GM23338 (cell line): ENCODE measurements at regions not wholly inside any gene's neighbourhood (a gene's known extent, or its start where the extent isn't known, plus 50 kb on each side); places are given as distances from the start of the nearest gene placed in this dataset.

Experiments
- ATAC-seq: fragments of 200-7000 bp; cut with Tn5 transposase; 3 replicates; pipeline ENCODE4 v1.9.1; 2020
- DNase-seq: peaks from one replicate; pipeline ENCODE4 v3.0.0-alpha.2; 2015; ENCODE audit warnings: low spot score
- H2AFZ ChIP-seq: fragments of 200-600 bp; sonication (generic); 2 replicates; pipeline ENCODE4 v1.8.0; 2016; ENCODE audit warnings: antibody characterized with exemption, mild to moderate bottlenecking, moderate library complexity
- H3F3A ChIP-seq: fragments of 200-600 bp; sonication (generic); replicated peaks from 2 replicates; pipeline ENCODE4 v1.8.0; 2017; ENCODE audit warnings: antibody characterized with exemption, mixed run types, low read depth
- H3K27ac ChIP-seq: fragments of 200-600 bp; sonication (generic); 2 replicates; pipeline ENCODE4 v1.6.1; 2016; ENCODE audit warnings: low read depth
- H3K27me3 ChIP-seq: fragments of 200-600 bp; sonication (generic); 2 replicates; pipeline ENCODE4 v1.8.0; 2016; ENCODE audit warnings: mild to moderate bottlenecking, mixed run types, moderate library complexity; ENCODE audit not compliant: insufficient read depth
- H3K36me3 ChIP-seq: fragments of 200-600 bp; sonication (generic); 2 replicates; pipeline ENCODE4 v1.8.0; 2016; ENCODE audit warnings: mild to moderate bottlenecking; ENCODE audit not compliant: insufficient read depth
- H3K4me1 ChIP-seq: fragments of 200-600 bp; sonication (generic); 2 replicates; pipeline ENCODE4 v1.8.0; 2016; ENCODE audit warnings: mild to moderate bottlenecking, moderate library complexity; ENCODE audit not compliant: insufficient read depth
- H3K4me2 ChIP-seq: fragments of 200-600 bp; sonication (generic); 2 replicates; pipeline ENCODE4 v1.7.1; 2017; ENCODE audit warnings: mixed run types
- H3K4me3 ChIP-seq: fragments of 200-600 bp; sonication (generic); 2 replicates; pipeline ENCODE4 v1.6.1; 2016; ENCODE audit warnings: mixed run types
- H3K79me2 ChIP-seq: fragments of 200-600 bp; sonication (generic); replicated peaks from 2 replicates; pipeline ENCODE4 v1.8.0; 2017; ENCODE audit warnings: mild to moderate bottlenecking; ENCODE audit not compliant: insufficient read depth
- H3K9me2 ChIP-seq: fragments of 200-600 bp; sonication (generic); 2 replicates; pipeline ENCODE4 v1.8.0; 2017; ENCODE audit not compliant: insufficient read depth
- H4K20me1 ChIP-seq: fragments of 200-600 bp; sonication (generic); replicated peaks from 2 replicates; pipeline ENCODE4 v1.8.0; 2017; ENCODE audit warnings: mild to moderate bottlenecking; ENCODE audit not compliant: insufficient read depth
- H3K27ac Mint-ChIP-seq: 2 replicates; pipeline ENCODE4 v1.8.0; 2020; ENCODE audit warnings: inconsistent platforms, mild to moderate bottlenecking, moderate library complexity, mixed read lengths
- H3K27me3 Mint-ChIP-seq: 3 replicates; pipeline ENCODE4 v1.8.0; 2022; ENCODE audit warnings: low read depth, mild to moderate bottlenecking, moderate library complexity, mixed read lengths, inconsistent platforms; ENCODE audit not compliant: insufficient read depth, poor library complexity
- H3K36me3 Mint-ChIP-seq: 3 replicates; pipeline ENCODE4 v1.8.0; 2021; ENCODE audit warnings: low read depth, mild to moderate bottlenecking, inconsistent platforms, moderate library complexity, mixed read lengths
- H3K4me1 Mint-ChIP-seq: 3 replicates; pipeline ENCODE4 v1.8.0; 2020; ENCODE audit warnings: mild to moderate bottlenecking, inconsistent platforms, mixed read lengths
- H3K4me3 Mint-ChIP-seq: 3 replicates; pipeline ENCODE4 v1.8.0; 2021; ENCODE audit warnings: moderate library complexity, mild to moderate bottlenecking, inconsistent platforms, mixed read lengths
- H3K9me3 Mint-ChIP-seq: 3 replicates; pipeline ENCODE4 v1.8.0; 2020; ENCODE audit warnings: moderate library complexity, mild to moderate bottlenecking, inconsistent platforms, mixed read lengths
- CREB1 ChIP-seq: fragments of 250-450 bp; sonication (Bioruptor Pico); IDR thresholded peaks from 2 replicates; pipeline ENCODE4 v1.5.0; 2020; ENCODE audit warnings: low read depth, mild to moderate bottlenecking, moderate library complexity
- EZH2 ChIP-seq: fragments of 200-600 bp; sonication (generic); IDR thresholded peaks from one replicate; pipeline ENCODE4 v1.8.0; 2017; ENCODE audit warnings: antibody characterized with exemption, mild to moderate bottlenecking, low read depth; ENCODE audit not compliant: unreplicated experiment
- EZH2phosphoT487 ChIP-seq: fragments of 200-600 bp; sonication (generic); IDR thresholded peaks from one replicate; pipeline ENCODE4 v1.8.1; 2018; ENCODE audit warnings: antibody characterized with exemption; ENCODE audit not compliant: unreplicated experiment
- JUNB ChIP-seq: IDR thresholded peaks from one replicate; pipeline ENCODE4 v1.6.1; 2016; ENCODE audit warnings: antibody characterized with exemption; ENCODE audit not compliant: unreplicated experiment
- NANOG ChIP-seq: IDR thresholded peaks from 2 replicates; pipeline ENCODE4 v1.6.1; 2016; ENCODE audit warnings: antibody characterized with exemption, borderline replicate concordance
- POLR2AphosphoS5 ChIP-seq: IDR thresholded peaks from 2 replicates; pipeline ENCODE4 v1.6.1; 2016; ENCODE audit warnings: antibody characterized with exemption, low read depth
- STAT1 ChIP-seq: IDR thresholded peaks from one replicate; pipeline ENCODE4 v1.6.1; 2016; ENCODE audit warnings: antibody characterized with exemption; ENCODE audit not compliant: unreplicated experiment
- ZNF331 ChIP-seq: fragments of 250-450 bp; sonication (Bioruptor Pico); IDR thresholded peaks from 2 replicates; pipeline ENCODE4 v1.5.0; 2020; ENCODE audit warnings: low read depth, mild to moderate bottlenecking, moderate library complexity
- TF ChIP-seq, protein P1 (sequence below), 2 experiments: fragments of 200-600 bp in 1 of 2; sonication (generic) in 1 of 2; conservative IDR thresholded peaks; 2 replicates each; pipeline versions ENCODE4 v1.5.1 to v1.6.1; 2016 to 2017; ENCODE audit warnings: antibody characterized with exemption in 2 of 2, low read depth in 2 of 2, mild to moderate bottlenecking in 2 of 2, moderate library complexity in 1 of 2
- TF ChIP-seq, protein P2 (sequence below): IDR thresholded peaks from one replicate; pipeline ENCODE4 v1.6.1; 2018; ENCODE audit warnings: antibody characterized with exemption; ENCODE audit not compliant: unreplicated experiment

DNA sequence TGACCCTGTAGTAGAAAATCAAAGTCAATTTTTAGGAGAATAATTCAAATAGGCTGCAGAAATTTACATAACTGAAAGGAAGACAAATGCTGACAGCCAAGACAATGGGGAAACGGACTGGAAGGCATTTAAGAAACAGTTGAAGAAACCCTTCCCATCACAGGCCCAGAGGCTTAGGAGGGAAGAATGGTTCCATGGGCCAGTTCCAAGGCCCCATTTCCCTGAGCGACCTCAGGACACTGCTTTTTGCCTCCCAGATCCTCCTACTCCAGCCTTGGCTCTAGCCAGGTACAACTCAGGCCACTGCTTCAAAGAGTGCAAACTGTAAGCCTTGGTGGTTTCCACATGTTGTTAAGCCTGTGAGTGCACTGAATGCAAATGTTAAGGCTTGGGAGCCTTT, 184.1 kb upstream of the SGCD start:
- Mint-ChIP-seq H3K4me1 (peaks cover 4% of the 10 kb centered on the region; the same call in 2 of the 3 replicates), H3K9me3 (peaks cover 29% of the 10 kb centered on the region), H3K27me3 (no peaks in the 10 kb centered on the region), H3K36me3 (peaks cover 14% of the 10 kb centered on the region), H3K4me3 (no peak overlapping the region), H3K27ac (no peak overlapping the region)
- 0 out of 2 replicates have a peak, but pooled peaks cover 16% of the 10 kb centered on the region for H3K9me2 ChIP-seq
- H3K4me3 ChIP-seq = no peak overlapping the region
- ATAC-seq (no peak), DNase-seq (no peak)
- H2AFZ ChIP-seq = no peak overlapping the region
- no peaks in the 10 kb centered on the region for H3K36me3 ChIP-seq
- no peak overlapping the region for H3K4me2 ChIP-seq
- no peaks in the 10 kb centered on the region for H3K4me1 ChIP-seq
- no peaks in the 10 kb centered on the region for H3K27me3 ChIP-seq
- H3K27ac ChIP-seq = no peak overlapping the region
- H3K79me2 ChIP-seq = no peaks in the 10 kb centered on the region
- H4K20me1 ChIP-seq = no peaks in the 10 kb centered on the region
- TF ChIP-seq, protein P1, sequence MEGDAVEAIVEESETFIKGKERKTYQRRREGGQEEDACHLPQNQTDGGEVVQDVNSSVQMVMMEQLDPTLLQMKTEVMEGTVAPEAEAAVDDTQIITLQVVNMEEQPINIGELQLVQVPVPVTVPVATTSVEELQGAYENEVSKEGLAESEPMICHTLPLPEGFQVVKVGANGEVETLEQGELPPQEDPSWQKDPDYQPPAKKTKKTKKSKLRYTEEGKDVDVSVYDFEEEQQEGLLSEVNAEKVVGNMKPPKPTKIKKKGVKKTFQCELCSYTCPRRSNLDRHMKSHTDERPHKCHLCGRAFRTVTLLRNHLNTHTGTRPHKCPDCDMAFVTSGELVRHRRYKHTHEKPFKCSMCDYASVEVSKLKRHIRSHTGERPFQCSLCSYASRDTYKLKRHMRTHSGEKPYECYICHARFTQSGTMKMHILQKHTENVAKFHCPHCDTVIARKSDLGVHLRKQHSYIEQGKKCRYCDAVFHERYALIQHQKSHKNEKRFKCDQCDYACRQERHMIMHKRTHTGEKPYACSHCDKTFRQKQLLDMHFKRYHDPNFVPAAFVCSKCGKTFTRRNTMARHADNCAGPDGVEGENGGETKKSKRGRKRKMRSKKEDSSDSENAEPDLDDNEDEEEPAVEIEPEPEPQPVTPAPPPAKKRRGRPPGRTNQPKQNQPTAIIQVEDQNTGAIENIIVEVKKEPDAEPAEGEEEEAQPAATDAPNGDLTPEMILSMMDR (conservative IDR thresholded peaks at IDR 0.05; ENCODE audit: low read depth in 2 of 2) = no peak
- H3F3A ChIP-seq = no peaks in the 10 kb centered on the region

DNA sequence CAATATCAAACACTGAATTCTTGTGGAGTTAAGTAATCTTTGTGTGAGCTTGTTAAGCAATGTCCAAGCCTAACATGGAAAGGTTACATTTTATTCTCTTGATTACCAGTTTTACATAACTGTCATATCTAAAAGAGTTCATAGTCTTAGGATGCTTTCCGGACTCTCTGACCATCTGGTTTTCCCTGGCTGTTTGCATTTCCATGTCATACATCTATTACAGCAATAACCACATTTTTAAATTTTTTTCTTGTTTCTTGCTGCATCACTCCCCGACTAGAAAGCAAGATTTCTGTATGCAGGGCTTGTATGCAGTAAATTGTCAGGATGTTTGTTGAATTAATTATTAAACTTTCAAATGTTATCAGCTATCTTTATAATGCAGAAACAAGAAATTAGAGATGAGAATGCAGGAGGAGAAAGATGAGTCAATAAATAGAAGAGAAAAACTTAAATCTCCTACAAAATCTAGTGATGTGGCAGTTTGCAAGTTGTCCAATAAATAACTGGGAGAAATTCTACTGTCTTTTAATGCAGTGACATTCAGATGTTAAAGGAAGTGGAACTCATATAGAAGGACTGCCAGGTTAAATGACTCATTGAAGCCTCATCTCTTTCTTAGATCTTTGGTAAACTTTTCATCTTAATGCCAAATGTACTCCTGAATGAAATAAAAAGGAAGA, 179.6 kb upstream of the SGCD start:
- H3K4me1 Mint-ChIP-seq = peaks cover 4% of the 10 kb centered on the region
- H2AFZ ChIP-seq = no peak overlapping the region
- no peaks in the 10 kb centered on the region for H3K36me3 ChIP-seq
- H3K4me1 ChIP-seq = no peaks in the 10 kb centered on the region; the same call in 1 of the 2 replicates
- peaks cover 18% of the 10 kb centered on the region for H3K9me3 Mint-ChIP-seq
- TF ChIP-seq JUNB (no peak), NANOG (no peak), STAT1 (no peak)
- peaks cover 10% of the 10 kb centered on the region for H3K36me3 Mint-ChIP-seq
- no peak overlapping the region for H3K27ac ChIP-seq
- no peaks in the 10 kb centered on the region for H3K79me2 ChIP-seq
- H3K4me3 ChIP-seq = no peak overlapping the region
- H3K27me3 ChIP-seq = no peaks in the 10 kb centered on the region
- no peak overlapping the region for H3K4me2 ChIP-seq
- no peaks in the 10 kb centered on the region for H3K27me3 Mint-ChIP-seq
- ATAC-seq (no peak), DNase-seq (no peak)
- H3K4me3 Mint-ChIP-seq = no peak overlapping the region
- no peak overlapping the region for H3K27ac Mint-ChIP-seq
- no peaks in the 10 kb centered on the region for H4K20me1 ChIP-seq
- H3K9me2 ChIP-seq = 0 out of 2 replicates have a peak, but pooled peaks cover 8% of the 10 kb centered on the region
- no peaks in the 10 kb centered on the region for H3F3A ChIP-seq

DNA sequence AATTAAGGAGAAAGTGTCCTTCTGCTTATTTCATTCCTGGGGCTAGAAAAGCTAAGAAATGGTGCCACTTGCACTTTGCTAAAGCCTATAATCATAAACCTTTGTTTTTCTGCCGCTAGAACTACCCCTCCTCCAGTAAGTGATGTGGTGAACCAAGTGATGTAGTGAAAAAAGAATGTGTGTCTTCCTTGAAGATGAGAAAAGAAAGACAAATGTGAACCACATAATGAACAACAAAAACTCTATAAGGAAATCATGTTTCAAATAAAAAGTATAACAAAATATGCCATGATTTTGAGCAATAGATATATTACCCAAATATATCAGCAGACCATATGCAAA, 179.0 kb upstream of the SGCD start:
- TF ChIP-seq ZNF331 (no peak), CREB1 (CRISPR knock-in tag) (no peak), EZH2phosphoT487 (no peak), JUNB (no peak), POLR2AphosphoS5 (no peak), NANOG (no peak), EZH2 (no peak)
- TF ChIP-seq, protein P2, sequence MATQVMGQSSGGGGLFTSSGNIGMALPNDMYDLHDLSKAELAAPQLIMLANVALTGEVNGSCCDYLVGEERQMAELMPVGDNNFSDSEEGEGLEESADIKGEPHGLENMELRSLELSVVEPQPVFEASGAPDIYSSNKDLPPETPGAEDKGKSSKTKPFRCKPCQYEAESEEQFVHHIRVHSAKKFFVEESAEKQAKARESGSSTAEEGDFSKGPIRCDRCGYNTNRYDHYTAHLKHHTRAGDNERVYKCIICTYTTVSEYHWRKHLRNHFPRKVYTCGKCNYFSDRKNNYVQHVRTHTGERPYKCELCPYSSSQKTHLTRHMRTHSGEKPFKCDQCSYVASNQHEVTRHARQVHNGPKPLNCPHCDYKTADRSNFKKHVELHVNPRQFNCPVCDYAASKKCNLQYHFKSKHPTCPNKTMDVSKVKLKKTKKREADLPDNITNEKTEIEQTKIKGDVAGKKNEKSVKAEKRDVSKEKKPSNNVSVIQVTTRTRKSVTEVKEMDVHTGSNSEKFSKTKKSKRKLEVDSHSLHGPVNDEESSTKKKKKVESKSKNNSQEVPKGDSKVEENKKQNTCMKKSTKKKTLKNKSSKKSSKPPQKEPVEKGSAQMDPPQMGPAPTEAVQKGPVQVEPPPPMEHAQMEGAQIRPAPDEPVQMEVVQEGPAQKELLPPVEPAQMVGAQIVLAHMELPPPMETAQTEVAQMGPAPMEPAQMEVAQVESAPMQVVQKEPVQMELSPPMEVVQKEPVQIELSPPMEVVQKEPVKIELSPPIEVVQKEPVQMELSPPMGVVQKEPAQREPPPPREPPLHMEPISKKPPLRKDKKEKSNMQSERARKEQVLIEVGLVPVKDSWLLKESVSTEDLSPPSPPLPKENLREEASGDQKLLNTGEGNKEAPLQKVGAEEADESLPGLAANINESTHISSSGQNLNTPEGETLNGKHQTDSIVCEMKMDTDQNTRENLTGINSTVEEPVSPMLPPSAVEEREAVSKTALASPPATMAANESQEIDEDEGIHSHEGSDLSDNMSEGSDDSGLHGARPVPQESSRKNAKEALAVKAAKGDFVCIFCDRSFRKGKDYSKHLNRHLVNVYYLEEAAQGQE = no peak
- TF ChIP-seq, protein P1 (conservative IDR thresholded peaks at IDR 0.05; ENCODE audit: low read depth in 2 of 2) = no peak
- Histone ChIP-seq H3K4me2 (no peak overlapping the region), H3K9me2 (0 out of 2 replicates have a peak, but pooled peaks cover 8% of the 10 kb centered on the region), H4K20me1 (no peaks in the 10 kb centered on the region), H3F3A (no peaks in the 10 kb centered on the region), H3K36me3 (no peaks in the 10 kb centered on the region), H2AFZ (no peak overlapping the region), H3K4me3 (no peak overlapping the region), H3K27ac (no peak overlapping the region), H3K79me2 (no peaks in the 10 kb centered on the region), H3K4me1 (no peaks in the 10 kb centered on the region; the same call in 1 of the 2 replicates), H3K27me3 (no peaks in the 10 kb centered on the region)
- H3K36me3 Mint-ChIP-seq = peaks cover 6% of the 10 kb centered on the region; the same call in 1 of the 3 replicates
- no peak for DNase-seq
- H3K27me3 Mint-ChIP-seq = no peaks in the 10 kb centered on the region
- ATAC-seq = no peak
- H3K4me1 Mint-ChIP-seq = peaks cover 4% of the 10 kb centered on the region
- H3K4me3 Mint-ChIP-seq = no peak overlapping the region
- peaks cover 13% of the 10 kb centered on the region for H3K9me3 Mint-ChIP-seq
- H3K27ac Mint-ChIP-seq = no peak overlapping the region
